ENCODE measurements at regions not wholly inside any gene's neighbourhood (a gene's known extent, or its start where the extent isn't known, plus 50 kb on each side); places are given as distances from the start of the nearest gene placed in this dataset.
A peak's percentile ranks its signal among the peaks of the same experiment; 100 is the strongest.

DNA sequence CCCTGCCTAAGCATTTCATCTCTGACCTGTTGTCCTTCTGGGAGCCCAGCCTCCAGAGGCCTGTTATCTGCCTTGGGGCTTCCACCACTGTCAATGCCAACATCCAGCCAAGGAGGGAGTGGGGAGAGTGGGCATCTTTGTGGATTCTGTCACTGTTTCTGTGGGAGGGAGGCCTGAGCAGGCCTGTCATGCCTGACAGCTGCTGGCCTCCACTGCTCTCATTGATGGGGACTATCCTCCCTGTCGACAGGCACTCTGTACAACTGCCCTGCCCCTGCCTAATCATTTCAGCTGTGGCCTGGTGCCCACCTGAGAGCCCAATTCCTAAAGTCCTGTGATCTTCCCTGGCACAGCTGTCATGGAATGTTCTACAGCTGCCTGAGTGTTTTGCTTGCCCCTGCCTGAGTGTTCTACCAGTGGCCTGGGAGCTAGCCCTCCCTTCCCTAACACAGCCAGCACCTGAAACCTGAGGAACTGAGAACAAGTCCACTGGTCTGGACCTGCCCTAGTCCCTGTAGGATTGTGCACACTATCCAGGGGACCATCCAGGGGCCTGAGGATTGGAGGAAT, 145.3 kb downstream of the FAM83B start:
- TF ChIP-seq, protein P1, sequence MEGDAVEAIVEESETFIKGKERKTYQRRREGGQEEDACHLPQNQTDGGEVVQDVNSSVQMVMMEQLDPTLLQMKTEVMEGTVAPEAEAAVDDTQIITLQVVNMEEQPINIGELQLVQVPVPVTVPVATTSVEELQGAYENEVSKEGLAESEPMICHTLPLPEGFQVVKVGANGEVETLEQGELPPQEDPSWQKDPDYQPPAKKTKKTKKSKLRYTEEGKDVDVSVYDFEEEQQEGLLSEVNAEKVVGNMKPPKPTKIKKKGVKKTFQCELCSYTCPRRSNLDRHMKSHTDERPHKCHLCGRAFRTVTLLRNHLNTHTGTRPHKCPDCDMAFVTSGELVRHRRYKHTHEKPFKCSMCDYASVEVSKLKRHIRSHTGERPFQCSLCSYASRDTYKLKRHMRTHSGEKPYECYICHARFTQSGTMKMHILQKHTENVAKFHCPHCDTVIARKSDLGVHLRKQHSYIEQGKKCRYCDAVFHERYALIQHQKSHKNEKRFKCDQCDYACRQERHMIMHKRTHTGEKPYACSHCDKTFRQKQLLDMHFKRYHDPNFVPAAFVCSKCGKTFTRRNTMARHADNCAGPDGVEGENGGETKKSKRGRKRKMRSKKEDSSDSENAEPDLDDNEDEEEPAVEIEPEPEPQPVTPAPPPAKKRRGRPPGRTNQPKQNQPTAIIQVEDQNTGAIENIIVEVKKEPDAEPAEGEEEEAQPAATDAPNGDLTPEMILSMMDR (conservative IDR thresholded peaks at IDR 0.05; ENCODE audit: low read depth, low read length) = no peak
- H3K4me3 ChIP-seq (ENCODE audit: low read depth, low read length) = no peak overlapping the region
- no peak for DNase-seq (ENCODE audit: low read depth)

GRCh38 chr6:54992789-54993188, 146.2 kb downstream of the FAM83B start:
- H3K4me3 ChIP-seq (ENCODE audit: low read depth, low read length) = no peak overlapping the region
- no peak for DNase-seq (ENCODE audit: low read depth)
- TF ChIP-seq, protein P1 (conservative IDR thresholded peaks at IDR 0.05; ENCODE audit: low read depth, low read length) = peak; percentile 69

- no peak for DNase-seq (ENCODE audit: low read depth)
- TF ChIP-seq, protein P1 (conservative IDR thresholded peaks at IDR 0.05; ENCODE audit: low read depth, low read length) = no peak
- no peak overlapping the region for H3K4me3 ChIP-seq (ENCODE audit: low read depth, low read length)
Observed at GRCh38 chr6:54993294-54993693, 146.7 kb downstream of the FAM83B start.

DNA sequence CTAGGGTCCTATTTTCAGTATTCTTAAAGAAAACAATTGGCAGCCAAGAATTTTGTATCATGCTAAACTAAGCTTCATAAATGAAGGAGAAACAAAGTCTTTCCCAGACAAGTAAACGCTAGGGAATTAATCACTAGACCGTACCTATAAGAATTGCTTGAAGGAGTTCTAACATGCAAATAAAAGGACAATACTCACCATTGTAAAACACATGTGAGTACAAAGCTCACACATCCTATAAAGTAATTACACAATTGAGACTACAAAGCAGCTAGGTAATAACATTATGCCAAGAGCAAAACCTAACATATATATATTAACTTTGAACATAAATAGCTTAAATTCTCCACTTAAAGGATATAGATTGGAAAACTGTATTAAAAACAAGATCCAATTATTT, 147.4 kb downstream of the FAM83B start:
- no peak overlapping the region for H3K4me3 ChIP-seq (ENCODE audit: low read depth, low read length)
- TF ChIP-seq, protein P1 (conservative IDR thresholded peaks at IDR 0.05; ENCODE audit: low read depth, low read length) = no peak
- DNase-seq (ENCODE audit: low read depth) = no peak

- H3K4me3 ChIP-seq (ENCODE audit: low read depth, low read length) = no peak overlapping the region
- no peak for DNase-seq (ENCODE audit: low read depth)
- TF ChIP-seq, protein P1 (conservative IDR thresholded peaks at IDR 0.05; ENCODE audit: low read depth, low read length) = no peak
Observed at GRCh38 chr6:54998576-54998975, 152.0 kb downstream of the FAM83B start.

GRCh38 chr6:55003719-55004430, 157.3 kb downstream of the FAM83B start:
- H3K4me3 ChIP-seq (ENCODE audit: low read depth, low read length) = no peak overlapping the region
- no peak for DNase-seq (ENCODE audit: low read depth)
- TF ChIP-seq, protein P1 (conservative IDR thresholded peaks at IDR 0.05; ENCODE audit: low read depth, low read length) = no peak

GRCh38 chr6:55009131-55009530, 162.6 kb downstream of the FAM83B start:
- TF ChIP-seq, protein P1 (conservative IDR thresholded peaks at IDR 0.05; ENCODE audit: low read depth, low read length) = no peak
- H3K4me3 ChIP-seq (ENCODE audit: low read depth, low read length) = no peak overlapping the region
- no peak for DNase-seq (ENCODE audit: low read depth)
